H1 (cell line): ENCODE measurements at regions not wholly inside any gene's neighbourhood (a gene's known extent, or its start where the extent isn't known, plus 50 kb on each side); places are given as distances from the start of the nearest gene placed in this dataset.

Source experiments
- CREB1 ChIP-seq: IDR thresholded peaks from 2 replicates; pipeline ENCODE4 v1.6.1; 2012; ENCODE audit warnings: inconsistent platforms
- SUZ12 ChIP-seq: fragments of 200-600 bp; sonication (generic); IDR thresholded peaks from 2 replicates; pipeline ENCODE4 v1.6.1; 2012; ENCODE audit warnings: mild to moderate bottlenecking, inconsistent platforms, low read length, moderate library complexity, mixed read lengths

- TF ChIP-seq CREB1 (no peak), SUZ12 (no peak)
- TF ChIP-seq, all 59 proteins: peak for 0
These were observed 613.1 kb downstream of the PKHD1 start (continued) for GRCh38 chr6:51474022-51474975.
